AG04449 (cell line): ENCODE measurements at regions not wholly inside any gene's neighbourhood (a gene's known extent, or its start where the extent isn't known, plus 50 kb on each side); places are given as distances from the start of the nearest gene placed in this dataset.

Source experiments
- CTCF ChIA-PET: fragments of 350-600 bp; formaldehyde crosslinking; extraction: SDS; loops from one replicate; lab custom pipeline; 2021; ENCODE audit warnings: antibody characterized with exemption; lab: Yijun Ruan, JAX
- POLR2A ChIA-PET: fragments of 400-600, 350-600 bp; formaldehyde crosslinking; extraction: SDS; loops from one replicate; lab custom pipeline; 2020; ENCODE audit warnings: antibody characterized with exemption, inconsistent platforms; lab: Yijun Ruan, JAX
- DNase-seq: peaks from one replicate; pipeline ENCODE4 v3.0.0-alpha.2; 2010; ENCODE audit warnings: low read depth, low spot score
- H3K4me3 ChIP-seq: 2 replicates; pipeline ENCODE4 v1.5.1; 2011; ENCODE audit warnings: low read depth, mild to moderate bottlenecking, control low read depth, low read length
- CTCF ChIP-seq: IDR thresholded peaks from one replicate; pipeline ENCODE4 v1.5.1; 2011; ENCODE audit warnings: mild to moderate bottlenecking, moderate library complexity, low read length, control low read depth, inconsistent platforms; ENCODE audit not compliant: insufficient read depth; ENCODE audit errors: missing control alignments

DNA sequence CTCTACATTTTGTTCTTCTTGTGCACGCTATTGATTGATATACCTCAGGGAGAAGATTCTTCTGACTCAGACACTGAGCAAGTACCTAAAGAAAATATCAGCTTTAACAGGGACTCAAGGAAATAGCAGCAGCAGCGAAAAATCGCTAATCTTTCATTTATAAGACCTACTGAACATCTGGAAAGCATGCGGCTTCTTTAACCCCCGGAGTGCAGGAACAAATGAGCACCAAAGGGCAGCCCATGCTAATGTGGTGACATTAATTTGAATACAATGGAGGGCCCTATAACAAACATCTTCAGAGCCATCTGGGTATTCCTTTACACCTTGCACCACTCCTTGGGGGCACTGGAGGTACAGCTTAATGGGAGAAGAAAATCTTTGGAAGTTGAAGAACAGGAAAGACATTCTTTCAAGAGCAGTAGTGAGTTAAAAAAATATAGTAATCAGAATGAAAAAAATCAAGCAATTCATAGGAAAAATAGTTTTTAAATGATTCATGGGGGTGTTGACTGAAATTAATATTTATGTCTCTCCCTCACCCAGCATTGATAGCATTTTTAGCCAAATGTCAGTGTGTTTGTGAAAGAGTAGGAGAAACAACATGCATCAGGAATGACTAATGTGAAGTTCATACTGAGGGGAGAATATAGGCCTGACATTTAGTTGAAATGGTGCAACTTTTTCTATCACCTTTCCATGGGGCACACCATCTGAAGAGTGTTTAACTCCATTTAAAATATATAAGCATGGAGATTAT lies 281.7 kb downstream of the HRH4 start:
- ChIA-PET POLR2A (no interaction called here), CTCF (no interaction called here)
- no peak for DNase-seq
- no peak for TF ChIP-seq CTCF
- no peak overlapping the region for H3K4me3 ChIP-seq

DNA sequence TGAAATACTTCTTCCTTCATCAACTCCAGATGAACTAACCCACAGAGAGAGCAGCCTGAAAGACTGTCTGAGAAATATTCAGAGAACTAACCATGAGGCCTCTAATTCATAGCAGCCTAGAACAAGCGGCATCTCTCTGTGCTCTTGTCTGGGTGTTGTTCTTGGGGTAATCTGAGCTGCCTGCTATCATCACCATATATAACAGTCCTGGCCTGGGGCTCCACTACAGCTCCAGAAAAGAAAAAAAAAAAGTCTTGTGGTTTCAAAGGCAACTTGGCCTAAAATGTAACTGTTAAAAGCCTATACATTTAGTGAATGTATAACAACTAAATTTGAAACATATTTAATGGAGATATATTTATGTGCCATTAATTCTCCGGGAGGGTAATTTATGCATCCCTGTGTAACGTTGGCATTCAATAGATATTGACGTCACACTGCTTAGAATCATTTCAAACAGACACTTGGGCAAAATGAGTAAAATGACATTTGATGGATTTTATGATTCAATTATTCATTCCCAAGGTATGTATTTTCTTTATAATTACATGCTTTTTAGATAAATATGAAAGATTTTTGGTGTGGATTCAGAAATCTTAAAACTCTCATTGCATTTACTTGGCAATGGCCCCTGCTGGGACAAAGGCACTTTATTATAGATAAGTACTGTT lies 294.3 kb downstream of the HRH4 start:
- ChIA-PET POLR2A (no interaction called here), CTCF (no interaction called here)
- H3K4me3 ChIP-seq = no peak overlapping the region
- TF ChIP-seq CTCF = no peak
- no peak for DNase-seq

DNA sequence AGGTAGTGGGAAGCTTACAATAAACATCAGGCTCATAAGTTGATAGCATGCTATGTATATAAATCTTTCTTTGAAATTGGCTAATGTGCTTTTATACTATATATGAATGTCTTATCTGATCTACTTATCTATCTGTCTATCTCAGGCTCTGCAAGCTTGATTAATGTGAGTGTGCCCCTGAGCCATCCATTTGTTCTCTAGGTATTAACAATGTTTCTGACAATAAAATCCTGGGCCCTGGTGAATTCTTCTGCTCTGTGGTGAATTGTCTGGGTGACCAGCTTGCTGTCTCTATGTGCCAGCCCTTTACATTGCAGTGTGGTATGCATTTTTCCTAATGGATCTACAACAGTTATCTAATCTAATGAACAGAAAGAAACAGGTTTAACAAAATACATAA lies 295.9 kb downstream of the HRH4 start:
- POLR2A ChIA-PET = no interaction called here
- CTCF ChIA-PET = no interaction called here
- no peak for TF ChIP-seq CTCF
- DNase-seq = no peak
- H3K4me3 ChIP-seq = no peak overlapping the region

DNA sequence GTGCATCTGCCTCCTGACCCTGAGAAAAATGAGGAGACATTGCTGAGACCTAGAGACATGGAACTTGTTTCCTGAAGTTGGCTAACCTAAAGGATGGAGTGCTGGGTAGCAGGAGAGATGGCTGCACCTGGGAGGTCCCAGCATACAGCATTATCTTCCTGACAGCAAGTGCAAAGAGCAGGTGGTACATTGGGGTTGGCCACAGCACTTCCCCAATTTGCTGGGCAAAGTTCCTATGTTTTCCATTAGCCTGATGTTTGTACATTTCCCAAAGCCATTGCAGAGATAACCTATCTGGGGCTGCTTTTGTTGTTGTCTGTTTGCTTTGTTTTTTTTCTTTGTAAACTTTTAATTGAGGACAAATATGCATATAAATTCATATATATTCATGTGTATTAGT lies 296.7 kb downstream of the HRH4 start:
- ChIA-PET POLR2A (no interaction called here), CTCF (no interaction called here)
- DNase-seq = no peak
- TF ChIP-seq CTCF = no peak
- no peak overlapping the region for H3K4me3 ChIP-seq

DNA sequence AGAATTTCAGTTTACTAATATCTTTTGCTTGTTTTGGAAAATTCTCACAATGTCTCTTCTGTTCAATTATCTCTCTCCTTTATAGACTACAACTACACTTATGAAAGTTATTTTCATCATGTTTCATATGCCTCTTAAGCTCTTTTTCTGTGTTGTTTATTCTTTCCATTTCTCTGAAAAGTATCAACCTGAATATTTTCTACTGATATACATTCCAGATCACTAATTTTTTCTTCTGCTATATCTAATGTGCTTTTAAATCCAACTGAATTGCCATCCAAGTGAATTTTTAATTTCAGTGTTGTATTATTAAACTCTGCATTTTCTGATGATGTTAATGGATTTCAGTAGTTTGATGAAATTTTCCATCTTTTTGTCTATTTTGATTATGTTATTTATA lies 301.3 kb downstream of the HRH4 start:
- H3K4me3 ChIP-seq = no peak overlapping the region
- POLR2A ChIA-PET = no interaction called here
- CTCF ChIA-PET = no interaction called here
- DNase-seq = no peak
- no peak for TF ChIP-seq CTCF

GRCh38 chr18:24762511-24762910 lies 302.1 kb downstream of the HRH4 start:
- CTCF ChIA-PET = no interaction called here

More at GRCh38 chr18:24762511-24762910, 302.1 kb downstream of the HRH4 start:
- POLR2A ChIA-PET = no interaction called here
- H3K4me3 ChIP-seq = no peak overlapping the region
- no peak for TF ChIP-seq CTCF
- DNase-seq = no peak
